ENCODE measurements at regions not wholly inside any gene's neighbourhood (a gene's known extent, or its start where the extent isn't known, plus 50 kb on each side); places are given as distances from the start of the nearest gene placed in this dataset.
"Not testable (repeated sequence)": the region's sequence is repeated elsewhere in the genome, so short reads cannot be mapped to it uniquely, and the experiment has no call there.

DNA sequence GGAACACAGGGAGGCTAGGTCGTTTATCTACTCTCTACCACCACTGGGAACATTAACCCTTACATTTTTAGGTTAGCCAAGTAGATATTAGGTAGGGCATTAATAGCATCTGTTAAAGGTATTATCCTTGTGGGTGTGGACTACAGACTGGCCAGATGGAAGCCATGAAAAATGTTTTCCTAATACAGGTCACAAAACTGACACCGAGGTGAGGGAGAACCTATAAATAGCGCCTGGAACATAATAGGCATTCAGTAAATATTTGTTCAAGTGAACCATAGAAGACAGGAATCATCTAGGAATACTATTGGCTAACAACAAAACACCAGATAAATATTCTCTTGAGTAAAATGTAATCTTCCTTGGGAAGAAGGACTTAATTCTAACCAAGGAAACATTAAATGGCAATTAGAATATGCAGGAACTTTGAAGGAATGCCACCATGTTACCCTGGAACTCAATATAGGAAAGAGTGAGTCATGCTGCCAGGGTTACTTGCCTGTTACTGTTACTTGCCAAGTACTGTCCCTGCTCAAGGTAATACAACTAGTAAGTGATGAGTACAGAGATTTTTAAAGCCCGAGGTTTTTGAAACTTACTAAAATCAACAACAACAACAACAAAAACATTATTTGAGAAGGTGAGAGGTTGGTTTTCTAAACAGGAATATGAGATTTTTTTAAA is 79.0 kb downstream of the SOX3 start:
- H4K20me1 ChIP-seq (ENCODE audit: insufficient read depth, poor library complexity, severe bottlenecking), result no peaks in the 10 kb centered on the region
- DNase-seq (ENCODE audit: low spot score), result no peak
- no peaks in the 10 kb centered on the region for H3K9me2 ChIP-seq (replicated peaks; ENCODE audit: insufficient read depth)
- no peaks in the 10 kb centered on the region for H3K27me3 ChIP-seq
- H3K4me3 ChIP-seq, result no peak overlapping the region
- no peaks in the 10 kb centered on the region for H3K79me2 ChIP-seq
- 59% methylated on average over 4 of the region's 4 CpGs for WGBS (ENCODE audit: low lambda C conversion rate, missing lambda C conversion rate)
- no peak overlapping the region for H3K27ac ChIP-seq
- no peaks in the 10 kb centered on the region for H3K9me3 ChIP-seq (ENCODE audit: low read depth)
- no peaks in the 10 kb centered on the region for H3K4me1 ChIP-seq (ENCODE audit: insufficient read depth)
- H3K36me3 ChIP-seq (replicated peaks; ENCODE audit: insufficient read depth, low read depth), result no peaks in the 10 kb centered on the region
- no peak overlapping the region for H2AFZ ChIP-seq
- no peak overlapping the region for H3K4me2 ChIP-seq
- TF ChIP-seq EZH2phosphoT487 (IDR thresholded peaks at IDR 0.05; ENCODE audit: low read depth, severe bottlenecking, unreplicated experiment) (no peak), EZH2 (IDR thresholded peaks at IDR 0.05; ENCODE audit: borderline replicate concordance) (no peak)
- TF ChIP-seq, protein P1, sequence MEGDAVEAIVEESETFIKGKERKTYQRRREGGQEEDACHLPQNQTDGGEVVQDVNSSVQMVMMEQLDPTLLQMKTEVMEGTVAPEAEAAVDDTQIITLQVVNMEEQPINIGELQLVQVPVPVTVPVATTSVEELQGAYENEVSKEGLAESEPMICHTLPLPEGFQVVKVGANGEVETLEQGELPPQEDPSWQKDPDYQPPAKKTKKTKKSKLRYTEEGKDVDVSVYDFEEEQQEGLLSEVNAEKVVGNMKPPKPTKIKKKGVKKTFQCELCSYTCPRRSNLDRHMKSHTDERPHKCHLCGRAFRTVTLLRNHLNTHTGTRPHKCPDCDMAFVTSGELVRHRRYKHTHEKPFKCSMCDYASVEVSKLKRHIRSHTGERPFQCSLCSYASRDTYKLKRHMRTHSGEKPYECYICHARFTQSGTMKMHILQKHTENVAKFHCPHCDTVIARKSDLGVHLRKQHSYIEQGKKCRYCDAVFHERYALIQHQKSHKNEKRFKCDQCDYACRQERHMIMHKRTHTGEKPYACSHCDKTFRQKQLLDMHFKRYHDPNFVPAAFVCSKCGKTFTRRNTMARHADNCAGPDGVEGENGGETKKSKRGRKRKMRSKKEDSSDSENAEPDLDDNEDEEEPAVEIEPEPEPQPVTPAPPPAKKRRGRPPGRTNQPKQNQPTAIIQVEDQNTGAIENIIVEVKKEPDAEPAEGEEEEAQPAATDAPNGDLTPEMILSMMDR (IDR thresholded peaks at IDR 0.05; ENCODE audit: poor library complexity), result no peak

DNA sequence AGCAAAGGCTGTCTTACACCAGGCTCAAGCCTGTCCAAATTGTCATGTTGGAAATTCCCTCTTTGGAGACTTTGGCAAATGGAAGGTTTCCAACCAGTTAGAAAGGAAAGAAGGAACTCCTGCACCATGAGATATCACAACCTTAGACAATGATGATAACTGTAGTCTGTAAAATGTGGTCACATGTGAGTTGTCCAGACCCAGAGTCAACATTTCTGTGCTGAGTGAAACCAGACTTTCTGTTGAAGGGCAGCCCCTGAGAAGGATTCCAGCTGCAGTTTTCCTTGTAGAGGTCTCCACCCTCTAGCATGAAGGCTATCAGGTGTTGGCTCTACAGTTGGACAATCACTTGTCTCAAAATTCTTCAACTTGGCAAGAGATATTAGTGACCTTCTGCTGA is 82.4 kb downstream of the SOX3 start:
- Histone ChIP-seq H2AFZ (no peak overlapping the region), H3K9me3 (ENCODE audit: low read depth) (no peaks in the 10 kb centered on the region), H4K20me1 (ENCODE audit: insufficient read depth, poor library complexity, severe bottlenecking) (no peaks in the 10 kb centered on the region), H3K4me3 (no peak overlapping the region), H3K79me2 (no peaks in the 10 kb centered on the region), H3K27ac (no peak overlapping the region), H3K27me3 (no peaks in the 10 kb centered on the region), H3K4me1 (ENCODE audit: insufficient read depth) (no peaks in the 10 kb centered on the region), H3K4me2 (no peak overlapping the region), H3K36me3 (replicated peaks; ENCODE audit: insufficient read depth, low read depth) (no peaks in the 10 kb centered on the region), H3K9me2 (replicated peaks; ENCODE audit: insufficient read depth) (no peaks in the 10 kb centered on the region)
- no peak for DNase-seq (ENCODE audit: low spot score)
- TF ChIP-seq EZH2 (IDR thresholded peaks at IDR 0.05; ENCODE audit: borderline replicate concordance) (no peak), EZH2phosphoT487 (IDR thresholded peaks at IDR 0.05; ENCODE audit: low read depth, severe bottlenecking, unreplicated experiment) (no peak)
- TF ChIP-seq, protein P1 (IDR thresholded peaks at IDR 0.05; ENCODE audit: poor library complexity), result no peak

- 71% methylated on average over 1 of the region's 1 CpG for WGBS (ENCODE audit: low lambda C conversion rate, missing lambda C conversion rate)
- H2AFZ ChIP-seq, result not testable (repeated sequence)
Measured at GRCh38 chrX:140402131-140402530, 102.7 kb downstream of the SOX3 start.

DNA sequence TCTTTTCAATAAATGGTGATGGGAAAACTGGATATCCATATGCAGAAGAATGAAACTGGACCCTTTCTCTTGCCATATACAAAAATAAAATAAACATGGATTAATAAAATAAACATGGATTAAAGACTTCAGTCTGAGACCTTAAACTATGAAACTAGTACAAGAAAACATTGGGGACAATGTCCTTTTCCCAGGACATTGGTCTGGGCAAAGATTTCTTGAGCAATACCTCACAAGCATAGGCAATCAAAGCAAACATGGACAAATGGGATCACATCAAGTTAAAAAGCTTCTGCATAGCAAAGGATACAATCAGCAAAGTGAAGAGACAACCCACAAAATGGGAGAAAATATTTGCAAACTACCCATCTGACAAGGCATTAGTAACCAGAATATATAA is 108.5 kb downstream of the SOX3 start:
- H3K4me1 ChIP-seq (ENCODE audit: insufficient read depth); H3K27me3 ChIP-seq; H3K79me2 ChIP-seq; H4K20me1 ChIP-seq (ENCODE audit: insufficient read depth, poor library complexity, severe bottlenecking); H2AFZ ChIP-seq; H3K9me3 ChIP-seq (ENCODE audit: low read depth); H3K36me3 ChIP-seq (replicated peaks; ENCODE audit: insufficient read depth, low read depth); H3K27ac ChIP-seq; DNase-seq (ENCODE audit: low spot score); H3K4me2 ChIP-seq; H3K4me3 ChIP-seq; H3K9me2 ChIP-seq (replicated peaks; ENCODE audit: insufficient read depth): not testable (repeated sequence)

More at GRCh38 chrX:140402131-140402530, 102.7 kb downstream of the SOX3 start:
- H3K4me2 ChIP-seq; H4K20me1 ChIP-seq (ENCODE audit: insufficient read depth, poor library complexity, severe bottlenecking); H3K4me1 ChIP-seq (ENCODE audit: insufficient read depth); H3K36me3 ChIP-seq (replicated peaks; ENCODE audit: insufficient read depth, low read depth); H3K27ac ChIP-seq; H3K27me3 ChIP-seq; H3K9me3 ChIP-seq (ENCODE audit: low read depth); H3K79me2 ChIP-seq; H3K9me2 ChIP-seq (replicated peaks; ENCODE audit: insufficient read depth); H3K4me3 ChIP-seq; DNase-seq (ENCODE audit: low spot score): not testable (repeated sequence)

DNA sequence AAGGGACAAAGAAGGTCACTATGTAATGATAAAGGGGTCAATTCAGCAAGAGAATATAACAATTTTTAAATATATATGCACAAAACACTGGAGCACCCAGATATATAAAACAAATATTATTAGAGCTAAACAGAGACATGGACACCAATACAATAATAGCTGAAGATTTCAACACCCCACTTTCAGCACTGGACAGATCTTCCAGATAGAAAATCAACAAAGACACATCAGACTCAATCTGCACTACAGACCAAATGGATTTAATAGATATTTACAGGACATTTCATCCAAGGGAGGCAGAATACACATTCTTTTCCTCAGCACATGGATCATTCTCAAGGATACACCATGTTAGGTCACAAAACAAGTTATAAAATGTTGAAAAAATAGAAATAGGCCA is 111.4 kb downstream of the SOX3 start:
- no peaks in the 10 kb centered on the region for H3K4me1 ChIP-seq (ENCODE audit: insufficient read depth)
- no peak for TF ChIP-seq EZH2 (IDR thresholded peaks at IDR 0.05; ENCODE audit: borderline replicate concordance)
- TF ChIP-seq, protein P1 (IDR thresholded peaks at IDR 0.05; ENCODE audit: poor library complexity), result no peak
- TF ChIP-seq EZH2phosphoT487 (IDR thresholded peaks at IDR 0.05; ENCODE audit: low read depth, severe bottlenecking, unreplicated experiment), result no peak
- H3K36me3 ChIP-seq (replicated peaks; ENCODE audit: insufficient read depth, low read depth), result no peaks in the 10 kb centered on the region
- no peaks in the 10 kb centered on the region for H4K20me1 ChIP-seq (ENCODE audit: insufficient read depth, poor library complexity, severe bottlenecking)
- no peaks in the 10 kb centered on the region for H3K79me2 ChIP-seq
- H3K27me3 ChIP-seq, result no peaks in the 10 kb centered on the region
- no peaks in the 10 kb centered on the region for H3K9me2 ChIP-seq (replicated peaks; ENCODE audit: insufficient read depth)
- H3K27ac ChIP-seq, result no peak overlapping the region
- no peaks in the 10 kb centered on the region for H3K9me3 ChIP-seq (ENCODE audit: low read depth)
- no peak overlapping the region for H2AFZ ChIP-seq
- no peak for DNase-seq (ENCODE audit: low spot score)
- no peak overlapping the region for H3K4me3 ChIP-seq
- no peak overlapping the region for H3K4me2 ChIP-seq
